Mammary epithelial cell (primary cell): ENCODE measurements at regions not wholly inside any gene's neighbourhood (a gene's known extent, or its start where the extent isn't known, plus 50 kb on each side); places are given as distances from the start of the nearest gene placed in this dataset.

ENCODE experiments used
- CTCF ChIP-seq, 2 donors: IDR thresholded peaks in 1 of 2; conservative IDR thresholded peaks in 1 of 2; 2 replicates each; pipeline ENCODE4 v1.5.1; 2011 to 2012; ENCODE audit warnings: inconsistent platforms in 2 of 2, low read length in 2 of 2, mild to moderate bottlenecking in 2 of 2, control low read depth in 1 of 2, low read depth in 1 of 2; ENCODE audit not compliant: insufficient read depth in 1 of 2; ENCODE audit errors: extremely low read depth in 1 of 2
- EZH2 ChIP-seq: IDR thresholded peaks from 2 replicates; pipeline ENCODE4 v1.6.1; 2012; ENCODE audit warnings: low read length, inconsistent platforms, borderline replicate concordance

- TF ChIP-seq CTCF (conservative IDR thresholded peaks at IDR 0.05 in 1 of 2, IDR thresholded peaks at IDR 0.05 in 1 of 2; ENCODE audit: extremely low read depth in 1 of 2, insufficient read depth in 1 of 2, low read depth in 1 of 2, low read length in 2 of 2), result no peak
- no peak for TF ChIP-seq EZH2
These were observed 709.2 kb downstream of the TMEM121 start for GRCh38 chr14:106235356-106236159.
